ENCODE measurements at regions not wholly inside any gene's neighbourhood (a gene's known extent, or its start where the extent isn't known, plus 50 kb on each side); places are given as distances from the start of the nearest gene placed in this dataset.

DNA sequence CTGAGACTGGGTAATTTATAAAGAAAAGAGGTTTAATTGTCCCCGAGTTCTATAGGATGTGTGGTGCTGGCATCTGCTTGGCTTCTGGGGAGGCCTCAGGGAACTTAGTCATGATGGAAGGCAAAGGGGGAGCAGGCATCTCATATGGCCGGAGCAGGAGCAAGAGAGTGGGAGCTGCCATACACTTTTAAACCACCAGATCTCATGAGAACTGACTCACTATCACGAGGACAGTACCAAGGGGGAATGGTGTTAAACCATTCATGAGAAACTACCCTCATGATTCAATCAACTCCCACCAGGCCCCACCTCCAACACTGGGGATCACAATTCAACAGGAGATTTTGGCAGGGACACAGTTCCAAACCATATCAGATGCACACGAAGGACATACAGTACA lies 199.9 kb upstream of the DPP6 start:
- Histone ChIP-seq H3K36me3 (ENCODE audit: control insufficient read depth in 5 of 5, insufficient read depth in 5 of 5, low read length in 5 of 5) (no peaks in the 10 kb centered on the region), H3K4me3 (ENCODE audit: low read depth in 1 of 5, low read length in 5 of 5) (no peak overlapping the region), H3K4me1 (ENCODE audit: control insufficient read depth in 5 of 5, insufficient read depth in 5 of 5, low read length in 5 of 5) (no peaks in the 10 kb centered on the region), H3K9ac (ENCODE audit: low read length in 5 of 5) (no peak overlapping the region), H3K27ac (ENCODE audit: low read depth, low read length) (no peak overlapping the region), H3K9me3 (ENCODE audit: control insufficient read depth in 5 of 5, low read length in 5 of 5) (peaks cover 0 to 6% (median 0%) of the 10 kb centered on the region in 5 donors), H3K27me3 (ENCODE audit: control insufficient read depth in 5 of 5, insufficient read depth in 4 of 5, low read length in 5 of 5) (no peaks in the 10 kb centered on the region)

DNA sequence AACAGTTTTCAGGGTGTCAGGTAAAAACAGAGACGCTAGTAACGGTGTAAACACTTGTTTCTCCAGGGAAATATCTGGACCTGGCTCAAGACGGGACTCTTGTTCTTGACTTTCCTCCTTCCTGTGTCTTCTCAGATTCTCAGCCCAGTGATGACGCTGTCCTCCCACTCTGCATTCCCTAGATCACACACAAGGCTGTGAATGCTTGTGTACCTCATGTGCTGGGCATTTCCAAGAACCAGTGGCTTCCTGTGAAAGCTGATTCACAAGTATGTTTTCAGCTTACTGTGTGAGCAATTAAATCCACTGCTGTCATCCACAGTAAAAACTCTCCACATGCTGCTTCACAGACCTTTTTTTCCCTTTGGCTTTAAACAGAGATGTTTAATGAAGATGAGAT lies 193.8 kb upstream of the DPP6 start:
- H3K36me3 ChIP-seq (ENCODE audit: control insufficient read depth in 5 of 5, insufficient read depth in 5 of 5, low read length in 5 of 5): no peaks in the 10 kb centered on the region
- H3K9me3 ChIP-seq (ENCODE audit: control insufficient read depth in 5 of 5, low read length in 5 of 5): peaks cover 0 to 11% (median 0%) of the 10 kb centered on the region in 5 donors
- no peaks in the 10 kb centered on the region for H3K27me3 ChIP-seq (ENCODE audit: control insufficient read depth in 5 of 5, insufficient read depth in 4 of 5, low read length in 5 of 5)
- H3K4me1 ChIP-seq (ENCODE audit: control insufficient read depth in 5 of 5, insufficient read depth in 5 of 5, low read length in 5 of 5): no peaks in the 10 kb centered on the region
- no peak overlapping the region for H3K4me3 ChIP-seq (ENCODE audit: low read depth in 1 of 5, low read length in 5 of 5)
- no peak overlapping the region for H3K9ac ChIP-seq (ENCODE audit: low read length in 5 of 5)
- no peak overlapping the region for H3K27ac ChIP-seq (ENCODE audit: low read depth, low read length)

DNA sequence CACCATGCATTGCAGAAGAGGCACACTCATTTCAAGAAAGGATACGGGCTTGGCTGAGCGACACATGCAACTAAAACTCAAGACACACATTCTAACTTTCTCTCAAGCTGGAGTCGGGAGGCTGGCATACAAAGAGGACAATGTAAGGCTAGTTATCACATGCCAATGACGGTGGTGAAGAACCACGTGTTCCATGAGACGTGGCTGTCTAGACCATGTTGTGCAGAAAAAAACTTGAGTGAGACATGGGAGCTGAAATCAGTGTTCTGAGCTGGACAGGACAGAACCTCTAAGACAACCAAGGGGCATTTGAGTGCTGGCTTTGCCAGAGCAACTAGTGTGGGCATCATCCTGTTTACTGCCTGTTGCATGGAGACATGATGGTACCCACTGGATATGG lies 193.0 kb upstream of the DPP6 start:
- Histone ChIP-seq H3K36me3 (ENCODE audit: control insufficient read depth in 5 of 5, insufficient read depth in 5 of 5, low read length in 5 of 5) (no peaks in the 10 kb centered on the region), H3K27me3 (ENCODE audit: control insufficient read depth in 5 of 5, insufficient read depth in 4 of 5, low read length in 5 of 5) (no peaks in the 10 kb centered on the region), H3K27ac (ENCODE audit: low read depth, low read length) (no peak overlapping the region), H3K9me3 (ENCODE audit: control insufficient read depth in 5 of 5, low read length in 5 of 5) (peaks cover 0 to 14% (median 0%) of the 10 kb centered on the region in 5 donors), H3K9ac (ENCODE audit: low read length in 5 of 5) (no peak overlapping the region), H3K4me3 (ENCODE audit: low read depth in 1 of 5, low read length in 5 of 5) (no peak overlapping the region), H3K4me1 (ENCODE audit: control insufficient read depth in 5 of 5, insufficient read depth in 5 of 5, low read length in 5 of 5) (no peaks in the 10 kb centered on the region)

DNA sequence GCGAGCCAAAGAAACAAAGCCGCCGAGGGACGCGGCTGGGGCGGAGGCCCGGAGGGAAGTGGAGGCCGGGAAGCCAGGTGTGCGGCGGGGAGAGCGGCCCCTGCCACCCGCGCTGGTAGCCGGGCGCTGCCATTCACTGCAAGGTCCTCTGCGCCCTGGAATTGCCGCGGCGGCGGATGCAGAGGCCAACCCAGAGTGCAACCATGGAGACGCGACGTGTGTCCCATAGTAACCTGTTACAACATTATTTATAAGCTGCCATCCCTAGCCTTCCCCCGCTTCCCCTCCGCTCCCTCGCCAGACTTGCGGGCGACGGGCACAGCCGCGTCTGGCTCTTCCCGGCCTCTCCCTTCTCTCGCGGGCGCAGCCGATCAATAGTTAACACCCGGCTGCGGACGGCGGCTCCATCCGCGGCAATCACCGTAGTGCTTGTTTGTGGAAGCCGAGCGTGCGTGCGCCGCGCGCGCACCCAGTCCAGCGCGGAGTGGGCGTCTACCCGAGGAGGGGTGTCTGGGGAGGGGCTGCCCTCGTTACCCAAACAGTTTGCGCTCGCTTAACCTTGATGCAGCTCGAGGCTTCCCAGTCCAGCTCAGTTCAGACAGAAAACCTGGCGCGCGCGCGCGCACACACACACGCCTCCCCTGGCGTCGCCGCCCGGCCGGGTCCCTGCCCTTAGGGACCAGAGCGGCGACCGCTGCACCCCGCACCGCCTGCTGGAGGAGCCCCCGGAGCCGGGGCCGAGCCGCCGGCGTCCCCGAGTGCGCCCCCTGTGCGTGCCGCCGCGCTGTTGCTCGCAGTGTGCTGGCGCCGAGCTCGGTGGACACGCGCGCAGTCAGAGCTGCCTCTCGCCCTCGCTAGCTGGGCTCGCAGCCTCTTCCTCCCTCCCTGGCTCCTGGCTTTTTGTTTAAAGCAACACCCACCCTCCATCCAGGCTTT lies 165.4 kb upstream of the DPP6 start:
- H3K27ac ChIP-seq (ENCODE audit: low read depth, low read length): no peak overlapping the region
- peak overlapping the region in 2 of 5 donors; percentile 17 to 56 for H3K4me3 ChIP-seq (ENCODE audit: low read depth in 1 of 5, low read length in 5 of 5)
- H3K36me3 ChIP-seq (ENCODE audit: control insufficient read depth in 5 of 5, insufficient read depth in 5 of 5, low read length in 5 of 5): no peaks in the 10 kb centered on the region
- peaks cover 0 to 20% (median 9%) of the 10 kb centered on the region in 5 donors for H3K4me1 ChIP-seq (ENCODE audit: control insufficient read depth in 5 of 5, insufficient read depth in 5 of 5, low read length in 5 of 5)
- no peak overlapping the region for H3K9ac ChIP-seq (ENCODE audit: low read length in 5 of 5)
- peaks cover 5 to 26% (median 21%) of the 10 kb centered on the region in 5 donors for H3K27me3 ChIP-seq (ENCODE audit: control insufficient read depth in 5 of 5, insufficient read depth in 4 of 5, low read length in 5 of 5)
- H3K9me3 ChIP-seq (ENCODE audit: control insufficient read depth in 5 of 5, low read length in 5 of 5): no peaks in the 10 kb centered on the region

DNA sequence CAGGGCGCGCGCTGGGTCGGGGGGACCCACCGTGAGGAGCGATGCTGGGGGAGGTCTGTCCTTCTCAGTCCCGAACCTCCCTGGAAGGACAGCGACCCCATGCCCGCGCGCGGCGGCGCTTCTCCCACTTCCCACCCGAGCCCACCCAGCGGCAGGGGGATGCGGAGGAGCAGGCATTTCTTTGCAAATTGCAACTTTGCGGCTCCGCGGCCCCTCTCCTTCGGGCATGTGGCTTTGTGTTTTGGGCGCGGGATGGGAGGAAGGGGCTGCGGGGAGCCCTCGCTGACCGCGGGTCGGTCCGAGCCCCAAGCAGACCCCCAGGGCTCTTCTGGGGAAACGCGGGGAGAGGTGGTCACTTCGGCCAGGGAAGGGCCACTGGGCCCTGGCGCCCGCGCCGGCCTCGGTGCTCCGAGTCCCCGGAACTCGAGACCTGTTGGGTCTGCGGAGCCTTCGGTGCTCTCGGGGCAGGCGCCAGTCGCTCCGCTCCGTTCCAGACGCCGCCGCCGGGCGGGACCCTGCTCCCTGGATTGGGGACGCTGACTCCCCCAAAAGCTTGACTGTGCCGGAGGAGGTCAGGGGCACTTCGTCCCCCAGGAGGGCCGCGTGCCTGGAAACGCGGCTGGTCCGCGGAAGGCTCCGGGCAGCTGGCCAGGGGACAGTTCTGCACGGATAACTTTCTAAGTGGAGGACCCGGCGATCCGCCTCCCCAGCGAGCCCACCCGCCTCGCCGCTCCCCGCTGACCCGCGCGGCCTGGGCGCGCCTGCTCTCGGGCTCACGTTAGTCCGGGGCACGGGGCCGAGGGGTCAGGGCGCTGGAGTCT lies 164.2 kb upstream of the DPP6 start:
- H3K36me3 ChIP-seq (ENCODE audit: control insufficient read depth in 5 of 5, insufficient read depth in 5 of 5, low read length in 5 of 5): no peaks in the 10 kb centered on the region
- peaks cover 5 to 26% (median 21%) of the 10 kb centered on the region in 5 donors for H3K27me3 ChIP-seq (ENCODE audit: control insufficient read depth in 5 of 5, insufficient read depth in 4 of 5, low read length in 5 of 5)
- no peak overlapping the region for H3K27ac ChIP-seq (ENCODE audit: low read depth, low read length)
- no peak overlapping the region for H3K9ac ChIP-seq (ENCODE audit: low read length in 5 of 5)
- no peaks in the 10 kb centered on the region for H3K9me3 ChIP-seq (ENCODE audit: control insufficient read depth in 5 of 5, low read length in 5 of 5)
- peaks cover 0 to 20% (median 9%) of the 10 kb centered on the region in 5 donors for H3K4me1 ChIP-seq (ENCODE audit: control insufficient read depth in 5 of 5, insufficient read depth in 5 of 5, low read length in 5 of 5)
- peak overlapping the region in 2 of 5 donors; percentile 6 to 37 for H3K4me3 ChIP-seq (ENCODE audit: low read depth in 1 of 5, low read length in 5 of 5)

DNA sequence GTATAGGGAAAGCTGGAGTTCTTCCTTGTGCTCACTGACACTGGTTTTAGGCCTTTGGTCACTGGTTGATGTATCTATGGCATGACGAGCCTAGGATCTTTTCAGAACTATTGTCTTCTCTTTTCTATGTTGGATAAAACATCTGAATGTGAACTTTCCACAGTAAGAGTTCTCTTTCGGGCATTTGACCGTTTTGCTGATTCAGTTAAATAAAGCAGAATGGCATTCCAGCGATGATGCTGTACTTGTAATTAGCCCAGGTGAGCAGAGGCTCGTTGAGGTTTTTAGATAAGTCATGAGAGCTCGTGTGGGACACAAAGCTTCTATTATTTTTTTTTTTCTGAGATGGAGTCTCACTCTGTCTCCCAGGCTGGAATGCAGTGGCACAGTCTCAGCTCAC lies 160.2 kb upstream of the DPP6 start:
- Histone ChIP-seq H3K4me1 (ENCODE audit: control insufficient read depth in 5 of 5, insufficient read depth in 5 of 5, low read length in 5 of 5) (peaks cover 0 to 12% (median 4%) of the 10 kb centered on the region in 5 donors), H3K4me3 (ENCODE audit: low read depth in 1 of 5, low read length in 5 of 5) (no peak overlapping the region), H3K27me3 (ENCODE audit: control insufficient read depth in 5 of 5, insufficient read depth in 4 of 5, low read length in 5 of 5) (peaks cover 0 to 18% (median 10%) of the 10 kb centered on the region in 5 donors), H3K9me3 (ENCODE audit: control insufficient read depth in 5 of 5, low read length in 5 of 5) (no peaks in the 10 kb centered on the region), H3K36me3 (ENCODE audit: control insufficient read depth in 5 of 5, insufficient read depth in 5 of 5, low read length in 5 of 5) (no peaks in the 10 kb centered on the region), H3K9ac (ENCODE audit: low read length in 5 of 5) (no peak overlapping the region), H3K27ac (ENCODE audit: low read depth, low read length) (no peak overlapping the region)

DNA sequence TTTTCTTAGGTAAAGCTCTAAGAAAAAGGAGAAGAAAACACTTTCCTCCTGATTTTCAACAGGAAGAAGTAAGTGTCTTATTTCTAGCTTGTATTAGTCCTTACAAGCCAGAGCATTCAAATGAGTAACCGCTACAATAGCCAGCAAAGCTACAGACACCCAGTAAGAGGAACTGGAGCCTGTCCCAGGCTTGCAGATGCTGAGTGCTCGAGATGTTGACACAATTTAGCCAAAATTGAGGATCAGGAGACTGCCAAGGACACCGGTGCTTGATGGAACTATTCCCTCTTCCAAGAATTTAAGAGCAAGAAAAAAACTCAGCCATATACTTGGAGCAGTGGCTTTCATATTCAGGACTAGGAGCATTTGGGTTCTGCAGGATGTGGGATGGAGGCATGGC lies 149.3 kb upstream of the DPP6 start:
- H3K4me3 ChIP-seq (ENCODE audit: low read depth in 1 of 5, low read length in 5 of 5): no peak overlapping the region
- no peak overlapping the region for H3K9ac ChIP-seq (ENCODE audit: low read length in 5 of 5)
- no peaks in the 10 kb centered on the region for H3K36me3 ChIP-seq (ENCODE audit: control insufficient read depth in 5 of 5, insufficient read depth in 5 of 5, low read length in 5 of 5)
- no peaks in the 10 kb centered on the region for H3K9me3 ChIP-seq (ENCODE audit: control insufficient read depth in 5 of 5, low read length in 5 of 5)
- no peak overlapping the region for H3K27ac ChIP-seq (ENCODE audit: low read depth, low read length)
- no peaks in the 10 kb centered on the region for H3K4me1 ChIP-seq (ENCODE audit: control insufficient read depth in 5 of 5, insufficient read depth in 5 of 5, low read length in 5 of 5)
- H3K27me3 ChIP-seq (ENCODE audit: control insufficient read depth in 5 of 5, insufficient read depth in 4 of 5, low read length in 5 of 5): no peaks in the 10 kb centered on the region

DNA sequence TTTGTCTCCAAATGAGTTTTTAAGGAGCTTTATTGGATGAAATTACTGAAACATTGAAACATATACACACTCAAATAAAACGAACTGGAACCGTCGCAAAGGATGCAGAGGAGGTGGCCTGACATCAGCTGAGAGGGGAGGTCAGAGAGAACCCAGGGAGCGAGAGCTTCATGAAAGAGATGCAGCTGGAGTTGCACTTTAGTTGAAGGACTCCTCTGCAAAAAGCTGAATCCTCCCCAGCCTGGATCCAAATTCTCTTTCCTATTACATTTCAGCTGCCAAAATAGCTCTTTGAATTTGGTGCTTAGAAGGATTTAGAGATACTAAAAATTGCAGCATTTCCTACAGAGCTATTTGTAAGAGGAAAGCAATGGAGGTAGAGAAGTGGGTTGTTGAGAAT lies 140.0 kb upstream of the DPP6 start:
- Histone ChIP-seq H3K27me3 (ENCODE audit: control insufficient read depth in 5 of 5, insufficient read depth in 4 of 5, low read length in 5 of 5) (no peaks in the 10 kb centered on the region), H3K27ac (ENCODE audit: low read depth, low read length) (no peak overlapping the region), H3K4me1 (ENCODE audit: control insufficient read depth in 5 of 5, insufficient read depth in 5 of 5, low read length in 5 of 5) (no peaks in the 10 kb centered on the region), H3K9me3 (ENCODE audit: control insufficient read depth in 5 of 5, low read length in 5 of 5) (no peaks in the 10 kb centered on the region), H3K4me3 (ENCODE audit: low read depth in 1 of 5, low read length in 5 of 5) (no peak overlapping the region), H3K9ac (ENCODE audit: low read length in 5 of 5) (no peak overlapping the region), H3K36me3 (ENCODE audit: control insufficient read depth in 5 of 5, insufficient read depth in 5 of 5, low read length in 5 of 5) (no peaks in the 10 kb centered on the region)

DNA sequence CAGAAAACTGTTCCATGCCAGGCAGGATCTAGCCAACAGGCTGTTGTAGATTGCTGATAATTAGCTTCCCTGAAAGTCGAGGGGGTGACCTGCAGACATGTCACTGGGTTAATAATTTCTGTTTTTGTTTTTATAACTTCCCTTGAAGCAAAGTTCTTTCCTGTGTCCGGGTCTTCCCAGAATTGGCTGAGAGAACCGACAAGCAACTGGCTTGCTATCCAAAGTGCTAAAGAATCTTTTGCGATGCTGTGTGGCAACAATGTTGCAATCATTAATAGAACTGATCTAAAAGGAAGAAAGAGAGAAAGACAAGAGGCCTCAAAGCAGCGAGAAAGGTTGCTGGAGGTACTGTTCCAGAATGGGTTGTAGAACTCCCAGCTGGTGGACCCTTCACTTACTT lies 132.1 kb upstream of the DPP6 start:
- no peak overlapping the region for H3K9ac ChIP-seq (ENCODE audit: low read length in 5 of 5)
- peaks cover 0 to 4% (median 0%) of the 10 kb centered on the region in 5 donors for H3K9me3 ChIP-seq (ENCODE audit: control insufficient read depth in 5 of 5, low read length in 5 of 5)
- no peak overlapping the region for H3K27ac ChIP-seq (ENCODE audit: low read depth, low read length)
- no peaks in the 10 kb centered on the region for H3K4me1 ChIP-seq (ENCODE audit: control insufficient read depth in 5 of 5, insufficient read depth in 5 of 5, low read length in 5 of 5)
- no peaks in the 10 kb centered on the region for H3K36me3 ChIP-seq (ENCODE audit: control insufficient read depth in 5 of 5, insufficient read depth in 5 of 5, low read length in 5 of 5)
- no peak overlapping the region for H3K4me3 ChIP-seq (ENCODE audit: low read depth in 1 of 5, low read length in 5 of 5)
- H3K27me3 ChIP-seq (ENCODE audit: control insufficient read depth in 5 of 5, insufficient read depth in 4 of 5, low read length in 5 of 5): no peaks in the 10 kb centered on the region

DNA sequence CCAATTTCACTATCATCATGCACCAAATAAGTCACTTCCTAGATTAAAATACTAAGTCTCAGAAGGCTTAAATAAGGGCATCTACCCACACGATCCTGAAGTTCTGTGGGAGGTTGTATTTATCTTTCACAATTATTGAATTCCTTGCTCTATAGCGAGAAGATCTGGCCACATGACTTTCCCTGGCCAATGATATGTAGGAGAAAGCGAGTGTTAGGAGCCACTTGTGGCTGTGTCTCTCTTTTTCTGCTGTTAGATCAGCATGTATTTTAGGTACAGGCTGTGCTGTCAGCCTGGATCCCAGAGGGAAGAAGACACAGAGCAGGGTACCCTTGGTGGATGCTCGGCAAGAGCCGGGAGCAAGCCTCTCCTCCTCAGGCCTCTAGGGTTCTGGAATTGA lies 131.3 kb upstream of the DPP6 start:
- H3K4me3 ChIP-seq (ENCODE audit: low read depth in 1 of 5, low read length in 5 of 5): no peak overlapping the region
- no peak overlapping the region for H3K9ac ChIP-seq (ENCODE audit: low read length in 5 of 5)
- no peaks in the 10 kb centered on the region for H3K27me3 ChIP-seq (ENCODE audit: control insufficient read depth in 5 of 5, insufficient read depth in 4 of 5, low read length in 5 of 5)
- no peak overlapping the region for H3K27ac ChIP-seq (ENCODE audit: low read depth, low read length)
- H3K9me3 ChIP-seq (ENCODE audit: control insufficient read depth in 5 of 5, low read length in 5 of 5): peaks cover 0 to 4% (median 2%) of the 10 kb centered on the region in 5 donors
- H3K4me1 ChIP-seq (ENCODE audit: control insufficient read depth in 5 of 5, insufficient read depth in 5 of 5, low read length in 5 of 5): no peaks in the 10 kb centered on the region
- no peaks in the 10 kb centered on the region for H3K36me3 ChIP-seq (ENCODE audit: control insufficient read depth in 5 of 5, insufficient read depth in 5 of 5, low read length in 5 of 5)
